ENCODE measurements at regions not wholly inside any gene's neighbourhood (a gene's known extent, or its start where the extent isn't known, plus 50 kb on each side); places are given as distances from the start of the nearest gene placed in this dataset. TPM values are rescaled to one million over a fixed set of nuclear protein-coding genes. Genes with fewer than 3 reads are reported as not detected.

- no peak overlapping the region for H3K4me3 ChIP-seq (ENCODE audit: low read length in 3 of 3)
- peaks cover 0 to 3% (median 0%) of the 10 kb centered on the region in 3 donors for H3K4me1 ChIP-seq (ENCODE audit: control insufficient read depth in 3 of 3, insufficient read depth in 3 of 3, low read length in 3 of 3)
- no peaks in the 10 kb centered on the region for H3K27me3 ChIP-seq (ENCODE audit: control insufficient read depth in 3 of 3, insufficient read depth in 3 of 3, low read length in 3 of 3)
- H3K36me3 ChIP-seq (ENCODE audit: control insufficient read depth in 3 of 3, insufficient read depth in 3 of 3, low read length in 3 of 3): no peaks in the 10 kb centered on the region
- no peak overlapping the region for H3K27ac ChIP-seq (ENCODE audit: low read depth, low read length)
- H3K9me3 ChIP-seq (ENCODE audit: control insufficient read depth in 3 of 3, low read length in 3 of 3): no peaks in the 10 kb centered on the region
- no peak overlapping the region for H3K9ac ChIP-seq (ENCODE audit: low read depth in 1 of 3, low read length in 3 of 3)
These were observed 60.2 kb upstream of the PBX1 start for GRCh38 chr1:164498792-164499191.

DNA sequence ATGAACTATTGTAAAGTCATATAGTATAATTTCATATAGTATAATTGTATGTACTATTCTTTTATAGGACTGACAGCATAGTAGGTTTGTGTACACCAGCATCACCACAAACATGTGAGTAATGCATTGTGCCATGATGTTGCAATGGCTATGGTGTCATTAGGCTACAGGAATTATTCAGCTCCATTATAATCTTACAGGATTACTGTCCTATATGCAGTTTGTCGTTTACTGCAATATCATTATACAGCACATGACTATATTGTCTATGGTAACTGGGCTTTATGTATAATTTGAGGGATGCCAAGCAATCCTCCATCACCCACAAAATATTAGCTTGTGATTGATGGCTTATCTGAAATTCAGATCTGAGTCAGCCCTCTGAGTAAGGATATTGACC lies 54.2 kb upstream of the PBX1 start:
- H3K9ac ChIP-seq (ENCODE audit: low read depth in 1 of 3, low read length in 3 of 3): no peak overlapping the region
- H3K36me3 ChIP-seq (ENCODE audit: control insufficient read depth in 3 of 3, insufficient read depth in 3 of 3, low read length in 3 of 3): no peaks in the 10 kb centered on the region
- no peak overlapping the region for H3K27ac ChIP-seq (ENCODE audit: low read depth, low read length)
- peaks cover 0 to 2% (median 0%) of the 10 kb centered on the region in 3 donors for H3K4me1 ChIP-seq (ENCODE audit: control insufficient read depth in 3 of 3, insufficient read depth in 3 of 3, low read length in 3 of 3)
- no peak overlapping the region for H3K4me3 ChIP-seq (ENCODE audit: low read length in 3 of 3)
- H3K27me3 ChIP-seq (ENCODE audit: control insufficient read depth in 3 of 3, insufficient read depth in 3 of 3, low read length in 3 of 3): no peaks in the 10 kb centered on the region
- H3K9me3 ChIP-seq (ENCODE audit: control insufficient read depth in 3 of 3, low read length in 3 of 3): no peaks in the 10 kb centered on the region

Small RNA genes lying in the stretch of these regions (small RNA-seq; reads per million reads assigned to genes)
- gene RF00012 (not detected), gene RNA5SP62 (0.07 reads per million), gene RNA5SP63 (not detected), gene RNU5F-6P (0.19 reads per million)
